SK-N-SH (cell line): ENCODE measurements at regions not wholly inside any gene's neighbourhood (a gene's known extent, or its start where the extent isn't known, plus 50 kb on each side); places are given as distances from the start of the nearest gene placed in this dataset.

Experiments
- CTCF ChIA-PET: fragments of 300-600, 350-600 bp; formaldehyde crosslinking; extraction: SDS; loops from one replicate; lab custom pipeline; 2021; lab: Yijun Ruan, JAX
- POLR2A ChIA-PET: fragments of 350-600 bp; sonication (Branson Sonifier 250); formaldehyde crosslinking; extraction: SDS; loops from one replicate; lab custom pipeline; 2020; ENCODE audit warnings: antibody characterized with exemption, inconsistent platforms; lab: Yijun Ruan, JAX
- DNase-seq: peaks from one replicate; pipeline ENCODE4 v3.0.0; 2012
- H2AFZ ChIP-seq: fragments of 200-600 bp; sonication (generic); 2 replicates; pipeline ENCODE4 v1.8.1; 2016; ENCODE audit warnings: antibody characterized with exemption, mild to moderate bottlenecking, low read depth
- H3F3A ChIP-seq: fragments of 200-600 bp; sonication (generic); replicated peaks from 2 replicates; pipeline ENCODE3; 2016; ENCODE audit warnings: antibody characterized with exemption, mild to moderate bottlenecking; ENCODE audit not compliant: insufficient read depth
- H3K27ac ChIP-seq, 2 experiments: fragments of 200-500 bp in 1 of 2; fragments of 200-600 bp in 1 of 2; sonication (Bioruptor generic) in 1 of 2; sonication (generic), shearing (Covaris generic) in 1 of 2; 2 replicates each; pipeline versions ENCODE4 v1.5.1 to v1.6.1; 2014 to 2016; ENCODE audit warnings: low read depth in 2 of 2, inconsistent platforms in 1 of 2, low read length in 1 of 2, mild to moderate bottlenecking in 1 of 2, mixed read lengths in 1 of 2
- H3K27me3 ChIP-seq: fragments of 200-600 bp; sonication (generic), shearing (Covaris generic); 2 replicates; pipeline ENCODE4 v1.6.1; 2016; ENCODE audit warnings: mixed run types; ENCODE audit not compliant: insufficient read depth
- H3K36me3 ChIP-seq, 2 experiments: fragments of 200-500 bp in 1 of 2; fragments of 200-600 bp in 1 of 2; sonication (Bioruptor generic) in 1 of 2; sonication (generic) in 1 of 2; replicated peaks in 1 of 2; 2 replicates each; pipeline versions ENCODE3 to v1.5.1; 2014 to 2016; ENCODE audit warnings: low read length in 1 of 2, mild to moderate bottlenecking in 1 of 2; ENCODE audit not compliant: insufficient read depth in 2 of 2, control insufficient read depth in 1 of 2
- H3K4me1 ChIP-seq, 2 experiments: fragments of 200-500 bp in 1 of 2; fragments of 200-600 bp in 1 of 2; sonication (Bioruptor generic) in 1 of 2; sonication (generic), shearing (Covaris generic) in 1 of 2; 2 replicates each; pipeline versions ENCODE4 v1.5.1 to v1.6.1; 2014 to 2016; ENCODE audit warnings: low read depth in 1 of 2, low read length in 1 of 2, mixed run types in 1 of 2; ENCODE audit not compliant: insufficient read depth in 2 of 2, control insufficient read depth in 1 of 2
- H3K4me2 ChIP-seq: fragments of 200-600 bp; sonication (generic), shearing (Covaris generic); 2 replicates; pipeline ENCODE4 v1.6.1; 2017; ENCODE audit warnings: mixed run types
- H3K4me3 ChIP-seq, 2 experiments: fragments of 200-500 bp in 1 of 2; fragments of 200-600 bp in 1 of 2; sonication (Bioruptor generic) in 1 of 2; sonication (generic), shearing (Covaris generic) in 1 of 2; 2 replicates each; pipeline versions ENCODE4 v1.5.1 to v1.8.1; 2014 to 2016; ENCODE audit warnings: low read depth in 2 of 2, inconsistent platforms in 1 of 2, low read length in 1 of 2, mild to moderate bottlenecking in 1 of 2, mixed read lengths in 1 of 2, moderate library complexity in 1 of 2
- H3K79me2 ChIP-seq: fragments of 200-600 bp; sonication (generic); 2 replicates; pipeline ENCODE4 v1.8.1; 2017; ENCODE audit warnings: mild to moderate bottlenecking; ENCODE audit not compliant: insufficient read depth
- H3K9ac ChIP-seq: fragments of 200-600 bp; sonication (generic); 2 replicates; pipeline ENCODE4 v1.6.1; 2017; ENCODE audit warnings: mixed run types
- H3K9me2 ChIP-seq: fragments of 200-600 bp; sonication (generic); 2 replicates; pipeline ENCODE4 v1.6.1; 2017; ENCODE audit warnings: mixed run types
- H3K9me3 ChIP-seq: fragments of 200-600 bp; sonication (generic); 2 replicates; pipeline ENCODE4 v1.6.1; 2017; ENCODE audit warnings: mixed run types, mild to moderate bottlenecking, moderate library complexity
- H4K20me1 ChIP-seq: fragments of 200-600 bp; sonication (generic); 2 replicates; pipeline ENCODE4 v1.6.1; 2017; ENCODE audit warnings: mild to moderate bottlenecking, mixed run types; ENCODE audit not compliant: insufficient read depth
- CTCF ChIP-seq: fragments of 200-600 bp; sonication (generic); IDR thresholded peaks from 2 replicates; pipeline ENCODE4 v1.6.1; 2017; ENCODE audit warnings: antibody characterized with exemption, mild to moderate bottlenecking, moderate library complexity
- ELF1 ChIP-seq: IDR thresholded peaks from 2 replicates; pipeline ENCODE4 v1.4.0; 2012
- EZH2phosphoT487 ChIP-seq: fragments of 200-600 bp; sonication (generic); IDR thresholded peaks from 2 replicates; pipeline ENCODE4 v1.6.1; 2017; ENCODE audit warnings: low read depth, mixed run types, mild to moderate bottlenecking, antibody characterized with exemption, moderate library complexity, borderline replicate concordance
- FOXM1 ChIP-seq: IDR thresholded peaks from 2 replicates; pipeline ENCODE4 v1.4.0; 2012; ENCODE audit warnings: low read depth, mild to moderate bottlenecking
- MAX ChIP-seq: IDR thresholded peaks from 2 replicates; pipeline ENCODE4 v1.4.0; 2012; ENCODE audit warnings: low read depth
- RCOR1 ChIP-seq: fragments of 150-350 bp; IDR thresholded peaks from 2 replicates; pipeline ENCODE4 v1.6.1; 2017; ENCODE audit warnings: antibody characterized with exemption, low read length
- REST ChIP-seq: IDR thresholded peaks from 2 replicates; pipeline ENCODE4 v1.6.1; 2012; ENCODE audit warnings: mild to moderate bottlenecking, low read depth, low read length, moderate library complexity
- RFX5 ChIP-seq: IDR thresholded peaks from 2 replicates; pipeline ENCODE4 v1.6.1; 2012; ENCODE audit warnings: mild to moderate bottlenecking, improper control_type of control experiment, low read length
- USF1 ChIP-seq: IDR thresholded peaks from 2 replicates; pipeline ENCODE4 v1.4.0; 2012; ENCODE audit warnings: low read depth, borderline replicate concordance
- WGBS: methylation state at CpG from one replicate; pipeline ENCODE4 v1.1.6; 2017; ENCODE audit warnings: low lambda C conversion rate; 5-methylcytosine and 5-hydroxymethylcytosine counted together

GRCh38 chr11:87675993-87676392, 499.2 kb downstream of the RAB38 start:
- ChIA-PET CTCF (no interaction called here), POLR2A (no interaction called here)
- TF ChIP-seq CTCF (no peak), FOXM1 (no peak), RCOR1 (no peak)
- no peaks in the 10 kb centered on the region for H3F3A ChIP-seq
- H3K27ac ChIP-seq: no peak overlapping the region
- WGBS: 34% methylated on average over 1 of the region's 1 CpG
- no peak overlapping the region for H2AFZ ChIP-seq
- H3K27me3 ChIP-seq: no peaks in the 10 kb centered on the region
- H3K4me3 ChIP-seq: no peak overlapping the region
- no peaks in the 10 kb centered on the region for H3K79me2 ChIP-seq
- DNase-seq: no peak
- no peak overlapping the region for H3K4me2 ChIP-seq
- no peaks in the 10 kb centered on the region for H3K36me3 ChIP-seq
- no peaks in the 10 kb centered on the region for H3K9me2 ChIP-seq
- no peaks in the 10 kb centered on the region for H3K9me3 ChIP-seq
- no peak overlapping the region for H3K9ac ChIP-seq
- H3K4me1 ChIP-seq: no peaks in the 10 kb centered on the region; a peak in 1 of 4 replicates
- no peaks in the 10 kb centered on the region for H4K20me1 ChIP-seq

- Histone ChIP-seq H3K4me2 (no peak overlapping the region), H3K79me2 (no peaks in the 10 kb centered on the region), H4K20me1 (no peaks in the 10 kb centered on the region), H3K27ac (no peak overlapping the region), H3K27me3 (no peaks in the 10 kb centered on the region), H3K9me2 (no peaks in the 10 kb centered on the region), H3F3A (no peaks in the 10 kb centered on the region), H3K9ac (no peak overlapping the region), H3K36me3 (no peaks in the 10 kb centered on the region), H3K9me3 (no peaks in the 10 kb centered on the region), H3K4me1 (no peaks in the 10 kb centered on the region), H2AFZ (no peak overlapping the region), H3K4me3 (no peak overlapping the region)
- TF ChIP-seq REST (no peak), RFX5 (no peak), EZH2phosphoT487 (no peak), USF1 (no peak), RCOR1 (no peak), ELF1 (no peak), MAX (no peak), CTCF (no peak)
- 5% methylated on average over 6 of the region's 6 CpGs for WGBS
- CTCF ChIA-PET: no interaction called here
- POLR2A ChIA-PET: no interaction called here
- no peak for DNase-seq
Observed at GRCh38 chr11:87666730-87667129, 508.5 kb downstream of the RAB38 start.
